ENCODE measurements at regions not wholly inside any gene's neighbourhood (a gene's known extent, or its start where the extent isn't known, plus 50 kb on each side); places are given as distances from the start of the nearest gene placed in this dataset.

- Histone ChIP-seq H3K36me3 (no peaks in the 10 kb centered on the region), H3K4me3 (peak overlapping the region; percentile 34 to 60 (median 46)), H3K4me1 (no peaks in the 10 kb centered on the region), H3K27me3 (peaks cover 0 to 56% of the 10 kb centered on the region in 2 donors), H3K9me3 (no peaks in the 10 kb centered on the region), H3K27ac (no peak overlapping the region)
- intact Hi-C loops (cut with DNase I; ENCODE audit: low total_unique reads), result no loop called here
- DNase-seq (ENCODE audit: low spot score in 2 of 2), result no peak
- no peak for TF ChIP-seq CTCF (IDR thresholded peaks at IDR 0.05)
- TF ChIP-seq POLR2AphosphoS5 (IDR thresholded peaks at IDR 0.05), result no peak
- TF ChIP-seq POLR2A (IDR thresholded peaks at IDR 0.05), result no peak
Observed at GRCh38 chr13:107866941-107867623, 348.3 kb downstream of the LIG4 start.

GRCh38 chr13:107866032-107866940, 349.1 kb downstream of the LIG4 start:
- Histone ChIP-seq H3K27ac (no peak overlapping the region), H3K27me3 (peaks cover 0 to 56% of the 10 kb centered on the region in 2 donors), H3K4me1 (no peaks in the 10 kb centered on the region), H3K9me3 (no peaks in the 10 kb centered on the region), H3K36me3 (no peaks in the 10 kb centered on the region), H3K4me3 (peak overlapping the region; percentile 34 to 60 (median 46))
- intact Hi-C loops (cut with DNase I; ENCODE audit: low total_unique reads), result no loop called here
- TF ChIP-seq POLR2A (IDR thresholded peaks at IDR 0.05), result no peak
- TF ChIP-seq CTCF (IDR thresholded peaks at IDR 0.05), result no peak
- no peak for TF ChIP-seq POLR2AphosphoS5 (IDR thresholded peaks at IDR 0.05)
- DNase-seq (ENCODE audit: low spot score in 2 of 2), result no peak

- Histone ChIP-seq H3K27me3 (peaks cover 0 to 53% of the 10 kb centered on the region in 2 donors), H3K9me3 (no peaks in the 10 kb centered on the region), H3K4me1 (no peaks in the 10 kb centered on the region), H3K4me3 (peak overlapping the region; percentile 34 to 60 (median 46)), H3K36me3 (no peaks in the 10 kb centered on the region), H3K27ac (no peak overlapping the region)
- no peak for DNase-seq (ENCODE audit: low spot score in 2 of 2)
- intact Hi-C loops (cut with DNase I; ENCODE audit: low total_unique reads), result no loop called here
- TF ChIP-seq POLR2A (IDR thresholded peaks at IDR 0.05), result no peak
- no peak for TF ChIP-seq CTCF (IDR thresholded peaks at IDR 0.05)
- TF ChIP-seq POLR2AphosphoS5 (IDR thresholded peaks at IDR 0.05), result no peak
Observed at GRCh38 chr13:107865643-107866031, 349.7 kb downstream of the LIG4 start.

GRCh38 chr13:107865318-107865575, 350.1 kb downstream of the LIG4 start:
- H3K27me3 ChIP-seq, result peaks cover 0 to 50% of the 10 kb centered on the region in 2 donors
- intact Hi-C loops (cut with DNase I; ENCODE audit: low total_unique reads), result no loop called here
- H3K9me3 ChIP-seq, result no peaks in the 10 kb centered on the region
- TF ChIP-seq POLR2A (IDR thresholded peaks at IDR 0.05) (no peak), CTCF (IDR thresholded peaks at IDR 0.05) (no peak), POLR2AphosphoS5 (IDR thresholded peaks at IDR 0.05) (no peak)
- H3K4me1 ChIP-seq, result no peaks in the 10 kb centered on the region
- no peak for DNase-seq (ENCODE audit: low spot score in 2 of 2)
- no peak overlapping the region for H3K4me3 ChIP-seq
- H3K36me3 ChIP-seq, result no peaks in the 10 kb centered on the region
- H3K27ac ChIP-seq, result no peak overlapping the region

Measured in breast epithelium (tissue), 4 donors.